AG04449 (cell line): ENCODE measurements at regions not wholly inside any gene's neighbourhood (a gene's known extent, or its start where the extent isn't known, plus 50 kb on each side); places are given as distances from the start of the nearest gene placed in this dataset.

Source experiments
- CTCF ChIA-PET: fragments of 350-600 bp; formaldehyde crosslinking; extraction: SDS; loops from one replicate; lab custom pipeline; 2021; ENCODE audit warnings: antibody characterized with exemption; lab: Yijun Ruan, JAX
- POLR2A ChIA-PET: fragments of 400-600, 350-600 bp; formaldehyde crosslinking; extraction: SDS; loops from one replicate; lab custom pipeline; 2020; ENCODE audit warnings: antibody characterized with exemption, inconsistent platforms; lab: Yijun Ruan, JAX
- DNase-seq: peaks from one replicate; pipeline ENCODE4 v3.0.0-alpha.2; 2010; ENCODE audit warnings: low read depth, low spot score
- H3K4me3 ChIP-seq: 2 replicates; pipeline ENCODE4 v1.5.1; 2011; ENCODE audit warnings: low read depth, mild to moderate bottlenecking, control low read depth, low read length
- CTCF ChIP-seq: IDR thresholded peaks from one replicate; pipeline ENCODE4 v1.5.1; 2011; ENCODE audit warnings: mild to moderate bottlenecking, moderate library complexity, low read length, control low read depth, inconsistent platforms; ENCODE audit not compliant: insufficient read depth; ENCODE audit errors: missing control alignments

GRCh38 chr15:39198044-39199000 is 382.6 kb upstream of the THBS1 start:
- no peak for TF ChIP-seq CTCF
- no peak overlapping the region for H3K4me3 ChIP-seq
- ChIA-PET CTCF (interaction anchor here (1.5 to 1.6 kb wide), 3 partner anchors 18 to 490 kb away, joined by 3 to 5 read pairs (median 3); partner anchors contain the start of gene THBS1), POLR2A (interaction anchor here (0.6 to 1.4 kb wide), 2 partner anchors 382 to 427 kb away, joined by 3 to 10 read pairs; partner anchors contain the start of gene THBS1)
- DNase-seq: no peak

GRCh38 chr15:39199076-39199475 is 381.8 kb upstream of the THBS1 start:
- CTCF ChIA-PET: interaction anchor here (1.6 kb wide), 1 partner anchor 381 kb away, joined by 5 read pairs; the partner anchor contains the start of gene THBS1
- no peak for DNase-seq
- TF ChIP-seq CTCF: no peak
- no peak overlapping the region for H3K4me3 ChIP-seq
- POLR2A ChIA-PET: no interaction called here

GRCh38 chr15:39200586-39200985 is 380.3 kb upstream of the THBS1 start:
- no peak for TF ChIP-seq CTCF
- ChIA-PET POLR2A (no interaction called here), CTCF (interaction anchor here (1.6 kb wide), 1 partner anchor 380 kb away, joined by 5 read pairs; the partner anchor contains the start of gene THBS1)
- DNase-seq: no peak
- H3K4me3 ChIP-seq: no peak overlapping the region

- CTCF ChIA-PET: interaction anchor here (1.7 to 1.8 kb wide), 2 partner anchors 10 to 378 kb away, joined by 5 read pairs; partner anchors contain the start of gene THBS1
- TF ChIP-seq CTCF: no peak
- DNase-seq: no peak
- POLR2A ChIA-PET: interaction anchor here (1.0 kb wide), 1 partner anchor 378 kb away, joined by 3 read pairs; the partner anchor contains the start of gene THBS1
- H3K4me3 ChIP-seq: no peak overlapping the region
Measured at GRCh38 chr15:39202641-39203040, 378.2 kb upstream of the THBS1 start.

GRCh38 chr15:39204031-39204430 is 376.8 kb upstream of the THBS1 start:
- no peak for TF ChIP-seq CTCF
- ChIA-PET POLR2A (interaction anchor here (0.6 to 1.3 kb wide), 2 partner anchors 57 to 382 kb away, joined by 3 to 5 read pairs; no protein-coding TSS in a partner anchor), CTCF (no interaction called here)
- no peak overlapping the region for H3K4me3 ChIP-seq
- no peak for DNase-seq

GRCh38 chr15:39205081-39205480 is 375.8 kb upstream of the THBS1 start:
- TF ChIP-seq CTCF: no peak
- no peak for DNase-seq
- ChIA-PET POLR2A (interaction anchor here (0.6 to 1.3 kb wide), 3 partner anchors 8 to 381 kb away, joined by 3 to 6 read pairs (median 5); no protein-coding TSS in a partner anchor), CTCF (interaction anchor here (0.7 to 1.2 kb wide), 2 partner anchors 376 to 507 kb away, joined by 3 read pairs; partner anchors contain the start of gene THBS1)
- no peak overlapping the region for H3K4me3 ChIP-seq
